ENCODE measurements at regions not wholly inside any gene's neighbourhood (a gene's known extent, or its start where the extent isn't known, plus 50 kb on each side); places are given as distances from the start of the nearest gene placed in this dataset.

DNA sequence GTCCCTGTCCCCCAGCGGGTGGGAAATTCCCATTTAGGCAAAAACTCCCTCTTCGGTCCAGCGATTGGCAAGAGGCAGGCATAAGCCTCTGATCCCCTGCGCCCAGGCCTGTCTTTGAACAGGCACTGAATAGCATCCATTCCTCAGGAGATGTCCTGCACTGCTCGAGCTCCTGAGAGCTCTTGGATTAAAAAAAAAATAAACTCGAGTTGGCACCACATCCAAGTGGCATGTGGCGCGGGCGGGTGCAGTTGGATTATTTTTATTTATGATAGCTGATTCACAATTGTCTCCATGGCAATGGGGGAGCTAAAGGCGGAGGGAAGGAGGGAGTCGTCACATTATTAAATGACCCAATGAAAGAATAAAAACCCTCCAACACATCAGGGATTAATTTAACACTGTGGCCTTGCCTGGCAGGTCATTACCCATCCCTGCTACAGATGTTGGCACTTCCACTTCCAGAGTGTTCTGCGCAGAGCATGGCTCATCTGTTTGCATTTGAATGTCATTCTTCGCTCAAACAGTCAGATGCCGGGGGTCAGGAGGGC is 207.2 kb downstream of the AACS start:
- Histone ChIP-seq H4K8ac (ENCODE audit: extremely low read depth, insufficient read depth, low read length) (no peak overlapping the region), H2BK20ac (ENCODE audit: low read length) (no peak overlapping the region), H2BK5ac (ENCODE audit: low read depth, low read length) (no peak overlapping the region), H2AFZ (ENCODE audit: low read length) (no peak overlapping the region), H3K4me3 (ENCODE audit: extremely low read depth in 1 of 4, insufficient read depth in 2 of 4, low read depth in 3 of 4, low read length in 4 of 4) (no peak overlapping the region), H4K20me1 (replicated peaks in 1 of 2; ENCODE audit: control insufficient read depth in 1 of 2, insufficient read depth in 2 of 2, low read length in 2 of 2) (peaks cover 13 to 16% of the 10 kb centered on the region in 2 experiments), H4K91ac (replicated peaks; ENCODE audit: insufficient read length, low read length) (no peak overlapping the region), H3K27me3 (replicated peaks in 1 of 4; ENCODE audit: control insufficient read depth in 3 of 4, extremely low read depth in 1 of 4, insufficient read depth in 3 of 4, low read length in 3 of 4) (no peaks in the 10 kb centered on the region), H3K79me2 (ENCODE audit: control insufficient read depth in 1 of 2, insufficient read depth in 2 of 2, low read length in 2 of 2) (peaks cover 0 to 61% of the 10 kb centered on the region in 2 experiments; a peak in 2 of 4 replicates), H3K9me3 (ENCODE audit: insufficient read depth in 2 of 2, low read depth in 1 of 2, low read length in 1 of 2) (no peaks in the 10 kb centered on the region), H2BK12ac (ENCODE audit: low read depth, low read length) (no peak overlapping the region), H3K18ac (ENCODE audit: extremely low read depth, low read length) (no peak overlapping the region), H3K36me3 (ENCODE audit: control insufficient read depth in 2 of 4, insufficient read depth in 4 of 4, low read length in 3 of 4) (no peaks in the 10 kb centered on the region), H2AK5ac (ENCODE audit: low read depth, low read length) (no peak overlapping the region), H3K4me1 (replicated peaks in 1 of 4; ENCODE audit: control insufficient read depth in 3 of 4, insufficient read depth in 4 of 4, low read length in 3 of 4) (peaks cover 0 to 6% (median 2%) of the 10 kb centered on the region in 4 experiments; a peak in 3 of 7 replicates), H2BK15ac (ENCODE audit: low read length) (no peak overlapping the region), H2BK120ac (replicated peaks; ENCODE audit: low read depth, low read length) (no peak overlapping the region), H4K5ac (ENCODE audit: insufficient read length, low read depth, low read length) (no peak overlapping the region), H3K56ac (replicated peaks; ENCODE audit: insufficient read length, low read depth, low read length) (no peak overlapping the region), H3K23me2 (ENCODE audit: low read depth, low read length) (no peaks in the 10 kb centered on the region), H3K27ac (ENCODE audit: low read depth, low read length) (no peak overlapping the region), H3K4me2 (ENCODE audit: insufficient read depth in 1 of 2, low read depth in 2 of 2, low read length in 2 of 2) (no peak overlapping the region), H3K79me1 (ENCODE audit: low read depth, low read length) (peaks cover 5% of the 10 kb centered on the region), H3K23ac (ENCODE audit: insufficient read length) (no peak overlapping the region), H3K14ac (ENCODE audit: insufficient read length) (no peak overlapping the region), H3K4ac (replicated peaks; ENCODE audit: insufficient read length, low read depth, low read length) (no peak overlapping the region), H3K9ac (replicated peaks in 1 of 4; ENCODE audit: extremely low read depth in 1 of 4, low read depth in 3 of 4, low read length in 3 of 4) (no peak overlapping the region)
- no peak for FAIRE-seq
- ChIA-PET CTCF (ENCODE audit: partially characterized antibody) (interaction anchor here (0.6 to 0.9 kb wide), 3 partner anchors 60 to 127 kb away, joined by 3 to 4 read pairs (median 3); no protein-coding TSS in a partner anchor), POLR2A (ENCODE audit: partially characterized antibody) (no interaction called here)
- DNase-seq (ENCODE audit: low read depth in 1 of 2, low spot score in 2 of 2) = no peak
- WGBS, 2 experiments (ENCODE audit: extremely low coverage in 1 of 2, insufficient coverage in 1 of 2, insufficient read length in 1 of 2, insufficient replicate concordance in 2 of 2, low coverage in 1 of 2, low lambda C conversion rate in 2 of 2, missing lambda C conversion rate in 1 of 2) = 82% methylated on average over 13 of the region's 14 CpGs; no CpG with 5 or more reads in 1 of the 2 experiments
- TF ChIP-seq SIN3A (conservative IDR thresholded peaks at IDR 0.05 in 1 of 2, IDR thresholded peaks at IDR 0.05 in 1 of 2; ENCODE audit: low read depth in 1 of 2, low read length in 2 of 2) = no peak
- TF ChIP-seq, protein P1, sequence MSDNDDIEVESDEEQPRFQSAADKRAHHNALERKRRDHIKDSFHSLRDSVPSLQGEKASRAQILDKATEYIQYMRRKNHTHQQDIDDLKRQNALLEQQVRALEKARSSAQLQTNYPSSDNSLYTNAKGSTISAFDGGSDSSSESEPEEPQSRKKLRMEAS (IDR thresholded peaks at IDR 0.05) = no peak
- TF ChIP-seq CTBP2 (IDR thresholded peaks at IDR 0.05; ENCODE audit: borderline replicate concordance, insufficient read depth, insufficient read length, low read length) = no peak
- no peak for TF ChIP-seq CHD2 (IDR thresholded peaks at IDR 0.05; ENCODE audit: low read length)
- no peak for TF ChIP-seq SRF (IDR thresholded peaks at IDR 0.05; ENCODE audit: low read depth, low read length)
- no peak for TF ChIP-seq SAP30 (IDR thresholded peaks at IDR 0.05; ENCODE audit: insufficient read depth, insufficient replicate concordance, low read length)
- TF ChIP-seq RBBP5 (IDR thresholded peaks at IDR 0.05; ENCODE audit: borderline replicate concordance, low read depth, low read length) = no peak
- no peak for TF ChIP-seq EP300 (IDR thresholded peaks at IDR 0.05; ENCODE audit: borderline replicate concordance in 1 of 2, low read depth in 2 of 2, low read length in 2 of 2)
- no peak for TF ChIP-seq SIRT6 (IDR thresholded peaks at IDR 0.05; ENCODE audit: low read length)
- TF ChIP-seq USF2 (IDR thresholded peaks at IDR 0.05; ENCODE audit: low read length) = no peak
- TF ChIP-seq TCF12 (IDR thresholded peaks at IDR 0.05; ENCODE audit: low read depth, low read length) = no peak
